CD14-positive monocyte (primary cell): ENCODE measurements at regions not wholly inside any gene's neighbourhood (a gene's known extent, or its start where the extent isn't known, plus 50 kb on each side); places are given as distances from the start of the nearest gene placed in this dataset.

ENCODE experiments used
- DNase-seq, 3 donors: peaks; one replicate each; pipeline ENCODE4 v3.0.0-alpha.2; 2011 to 2022
- H2AFZ ChIP-seq: 2 replicates; pipeline ENCODE4 v1.6.0; 2012; ENCODE audit warnings: mild to moderate bottlenecking, low read depth, low read length, inconsistent platforms; ENCODE audit not compliant: insufficient read depth, poor library complexity, severe bottlenecking
- H3K27ac ChIP-seq, 2 donors: 1 replicate in 1 of 2; 2 replicates in 1 of 2; pipeline ENCODE4 v1.5.1; 2012 to 2013; ENCODE audit warnings: low read length in 2 of 2, control low read depth in 1 of 2, inconsistent platforms in 1 of 2, low read depth in 1 of 2, mild to moderate bottlenecking in 1 of 2
- H3K27me3 ChIP-seq, 2 donors: one replicate each; pipeline versions ENCODE4 v1.6.0 to v1.6.1; 2011 to 2013; ENCODE audit warnings: low read length in 2 of 2; ENCODE audit not compliant: control insufficient read depth in 2 of 2, insufficient read depth in 2 of 2
- H3K36me3 ChIP-seq, 2 donors: replicated peaks in 1 of 2; 1 replicate in 1 of 2; 2 replicates in 1 of 2; pipeline versions ENCODE4 v1.5.1 to v1.6.1; 2012 to 2013; ENCODE audit warnings: low read length in 2 of 2, control low read depth in 1 of 2, inconsistent platforms in 1 of 2, mild to moderate bottlenecking in 1 of 2; ENCODE audit not compliant: insufficient read depth in 2 of 2, control insufficient read depth in 1 of 2
- H3K4me1 ChIP-seq, 2 donors: 1 replicate in 1 of 2; 2 replicates in 1 of 2; pipeline versions ENCODE4 v1.5.1 to v1.6.1; 2012 to 2013; ENCODE audit warnings: low read length in 2 of 2, control low read depth in 1 of 2, inconsistent platforms in 1 of 2, mild to moderate bottlenecking in 1 of 2, moderate library complexity in 1 of 2; ENCODE audit not compliant: insufficient read depth in 2 of 2, control insufficient read depth in 1 of 2
- H3K4me2 ChIP-seq: replicated peaks from 2 replicates; pipeline ENCODE3; 2012; ENCODE audit warnings: low read length, moderate library complexity, mild to moderate bottlenecking; ENCODE audit not compliant: poor library complexity, severe bottlenecking; ENCODE audit errors: extremely low read depth
- H3K4me3 ChIP-seq, 3 experiments: fragments of 200-600 bp in 1 of 3; sonication (generic) in 1 of 3; replicated peaks in 1 of 3; 1 replicate in 2 of 3; 2 replicates in 1 of 3; pipeline ENCODE4 v1.5.1; 2011 to 2013; ENCODE audit warnings: low read length in 3 of 3, mild to moderate bottlenecking in 3 of 3, control low read depth in 2 of 3, low read depth in 2 of 3, inconsistent platforms in 1 of 3, moderate library complexity in 1 of 3
- H3K79me2 ChIP-seq: 2 replicates; pipeline ENCODE4 v1.6.0; 2012; ENCODE audit warnings: mild to moderate bottlenecking, control low read depth, inconsistent platforms, low read length, moderate library complexity; ENCODE audit not compliant: insufficient read depth
- H3K9ac ChIP-seq: 2 replicates; pipeline ENCODE4 v1.6.0; 2017; ENCODE audit warnings: low read length, mild to moderate bottlenecking; ENCODE audit not compliant: insufficient read depth, poor library complexity, severe bottlenecking
- H3K9me3 ChIP-seq, 2 donors: replicated peaks in 1 of 2; 1 replicate in 1 of 2; 2 replicates in 1 of 2; pipeline versions ENCODE4 v1.5.1 to v1.6.1; 2012 to 2013; ENCODE audit warnings: low read length in 2 of 2, control low read depth in 1 of 2; ENCODE audit not compliant: control insufficient read depth in 1 of 2, insufficient read depth in 1 of 2
- H4K20me1 ChIP-seq: 2 replicates; pipeline ENCODE4 v1.6.0; 2012; ENCODE audit warnings: mild to moderate bottlenecking, low read length, control low read depth, moderate library complexity; ENCODE audit not compliant: insufficient read depth
- H3K27ac Mint-ChIP-seq, 7 donors: one replicate each; pipeline ENCODE4 v1.8.0; 2020; ENCODE audit warnings: mild to moderate bottlenecking in 7 of 7, mixed read lengths in 7 of 7, moderate library complexity in 6 of 7, inconsistent platforms in 2 of 7
- H3K27me3 Mint-ChIP-seq, 3 donors: one replicate each; pipeline ENCODE4 v1.8.0; 2021 to 2022; ENCODE audit warnings: low read depth in 3 of 3, mild to moderate bottlenecking in 3 of 3, mixed read lengths in 3 of 3, moderate library complexity in 3 of 3, inconsistent platforms in 1 of 3
- H3K36me3 Mint-ChIP-seq, 2 donors: one replicate each; pipeline ENCODE4 v1.8.0; 2020; ENCODE audit warnings: mixed read lengths in 2 of 2, inconsistent platforms in 1 of 2, mild to moderate bottlenecking in 1 of 2
- H3K4me1 Mint-ChIP-seq: one replicate; pipeline ENCODE4 v1.8.0; 2020; ENCODE audit warnings: mild to moderate bottlenecking, mixed read lengths
- H3K4me3 Mint-ChIP-seq, 2 donors: one replicate each; pipeline ENCODE4 v1.8.0; 2020; ENCODE audit warnings: mild to moderate bottlenecking in 2 of 2, mixed read lengths in 2 of 2, moderate library complexity in 1 of 2
- H3K9me3 Mint-ChIP-seq, 7 donors: one replicate each; pipeline ENCODE4 v1.8.0; 2020 to 2022; ENCODE audit warnings: mixed read lengths in 7 of 7, mild to moderate bottlenecking in 6 of 7, moderate library complexity in 6 of 7, inconsistent platforms in 2 of 7
- WGBS: methylation state at CpG from one replicate; pipeline ENCODE4 v1.1.5; 2013; ENCODE audit warnings: missing lambda C conversion rate; ENCODE audit not compliant: insufficient coverage; 5-methylcytosine and 5-hydroxymethylcytosine counted together
- intact Hi-C, 2 donors: fragments of 100-400 bp; cut with micrococcal nuclease; formaldehyde crosslinking; loops; one replicate each; pipeline versions ENCODE4 v1.15.0 to v1.15.1; 2023
- TF ChIP-seq, protein P1 (sequence below): fragments of 200-600 bp; IDR thresholded peaks from one replicate; pipeline ENCODE4 v1.8.0; 2022; ENCODE audit warnings: antibody characterized with exemption, mild to moderate bottlenecking

DNA sequence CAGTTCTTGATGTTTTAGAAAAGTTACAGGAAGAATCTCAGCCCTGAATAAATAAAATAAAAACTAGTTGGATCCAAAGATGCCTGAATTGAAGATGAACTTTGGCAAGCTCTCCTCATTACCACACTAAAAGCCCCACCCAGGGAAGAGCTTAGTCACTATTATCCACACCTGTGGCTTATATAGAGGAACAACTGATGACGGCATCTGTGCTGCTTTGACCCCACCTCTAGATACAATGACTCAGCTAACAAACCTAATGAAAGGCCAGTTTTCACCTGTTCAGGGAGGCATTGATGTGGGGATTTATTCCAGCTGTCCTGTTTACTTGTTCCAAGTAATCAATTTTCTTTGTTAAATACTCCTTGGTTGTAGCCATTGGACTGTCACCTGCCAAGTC lies 604.7 kb upstream of the EPHA6 start:
- Histone ChIP-seq H2AFZ (no peak overlapping the region), H3K4me3 (no peak overlapping the region), H3K79me2 (no peaks in the 10 kb centered on the region), H3K4me2 (no peak overlapping the region), H3K27ac (no peak overlapping the region), H3K27me3 (no peaks in the 10 kb centered on the region), H3K9ac (no peak overlapping the region), H4K20me1 (no peaks in the 10 kb centered on the region), H3K9me3 (peaks cover 3 to 5% of the 10 kb centered on the region in 2 donors), H3K36me3 (no peaks in the 10 kb centered on the region), H3K4me1 (no peaks in the 10 kb centered on the region)
- Mint-ChIP-seq H3K27ac (no peak overlapping the region), H3K36me3 (no peaks in the 10 kb centered on the region), H3K9me3 (peaks cover 0 to 9% (median under 1%) of the 10 kb centered on the region in 7 donors), H3K27me3 (peaks cover 0 to 2% (median 0%) of the 10 kb centered on the region in 3 donors), H3K4me3 (no peak overlapping the region), H3K4me1 (no peaks in the 10 kb centered on the region)
- no peak for DNase-seq
- no CpG with 5 or more reads among the region's 1 CpG for WGBS
- intact Hi-C loops, result no loop called here
- TF ChIP-seq, protein P1, sequence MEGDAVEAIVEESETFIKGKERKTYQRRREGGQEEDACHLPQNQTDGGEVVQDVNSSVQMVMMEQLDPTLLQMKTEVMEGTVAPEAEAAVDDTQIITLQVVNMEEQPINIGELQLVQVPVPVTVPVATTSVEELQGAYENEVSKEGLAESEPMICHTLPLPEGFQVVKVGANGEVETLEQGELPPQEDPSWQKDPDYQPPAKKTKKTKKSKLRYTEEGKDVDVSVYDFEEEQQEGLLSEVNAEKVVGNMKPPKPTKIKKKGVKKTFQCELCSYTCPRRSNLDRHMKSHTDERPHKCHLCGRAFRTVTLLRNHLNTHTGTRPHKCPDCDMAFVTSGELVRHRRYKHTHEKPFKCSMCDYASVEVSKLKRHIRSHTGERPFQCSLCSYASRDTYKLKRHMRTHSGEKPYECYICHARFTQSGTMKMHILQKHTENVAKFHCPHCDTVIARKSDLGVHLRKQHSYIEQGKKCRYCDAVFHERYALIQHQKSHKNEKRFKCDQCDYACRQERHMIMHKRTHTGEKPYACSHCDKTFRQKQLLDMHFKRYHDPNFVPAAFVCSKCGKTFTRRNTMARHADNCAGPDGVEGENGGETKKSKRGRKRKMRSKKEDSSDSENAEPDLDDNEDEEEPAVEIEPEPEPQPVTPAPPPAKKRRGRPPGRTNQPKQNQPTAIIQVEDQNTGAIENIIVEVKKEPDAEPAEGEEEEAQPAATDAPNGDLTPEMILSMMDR, result no peak

DNA sequence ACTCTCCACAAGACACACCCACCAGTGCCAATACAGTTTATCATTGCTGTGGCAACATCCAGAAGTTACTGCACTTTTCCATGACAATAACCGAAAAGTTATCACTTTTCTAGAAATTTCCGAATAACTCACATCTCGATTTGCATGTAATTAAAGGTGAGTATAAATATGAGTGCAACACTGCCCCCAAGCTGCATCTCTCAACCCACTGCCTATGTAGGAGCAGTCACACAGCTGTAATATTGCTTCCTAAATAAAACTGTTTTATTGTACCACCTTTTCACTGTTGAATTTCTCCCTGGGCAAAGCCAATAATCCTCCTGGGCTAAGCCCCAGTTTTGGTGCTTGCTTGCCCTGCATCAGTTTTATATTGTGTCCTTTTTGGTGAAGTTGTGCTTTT lies 601.0 kb upstream of the EPHA6 start:
- Histone ChIP-seq H4K20me1 (no peaks in the 10 kb centered on the region), H3K27ac (no peak overlapping the region), H3K9ac (no peak overlapping the region), H3K36me3 (no peaks in the 10 kb centered on the region), H3K27me3 (no peaks in the 10 kb centered on the region), H2AFZ (no peak overlapping the region), H3K9me3 (peaks cover 3 to 5% of the 10 kb centered on the region in 2 donors), H3K4me3 (no peak overlapping the region), H3K79me2 (no peaks in the 10 kb centered on the region), H3K4me2 (no peak overlapping the region), H3K4me1 (no peaks in the 10 kb centered on the region)
- Mint-ChIP-seq H3K9me3 (peaks cover 0 to 7% (median 2%) of the 10 kb centered on the region in 7 donors), H3K27me3 (peaks cover 0 to 2% (median 0%) of the 10 kb centered on the region in 3 donors), H3K36me3 (no peaks in the 10 kb centered on the region), H3K27ac (no peak overlapping the region), H3K4me3 (no peak overlapping the region), H3K4me1 (no peaks in the 10 kb centered on the region)
- TF ChIP-seq, protein P1, result no peak
- DNase-seq, result no peak
- WGBS, result no CpG with 5 or more reads among the region's 3 CpGs
- intact Hi-C loops, result no loop called here
